GM21786 (cell line): ENCODE measurements at regions not wholly inside any gene's neighbourhood (a gene's known extent, or its start where the extent isn't known, plus 50 kb on each side); places are given as distances from the start of the nearest gene placed in this dataset.
"Not testable (repeated sequence)": the region's sequence is repeated elsewhere in the genome, so short reads cannot be mapped to it uniquely, and the experiment has no call there.

ENCODE experiments used
- ATAC-seq: cut with Tn5 transposase; IDR thresholded peaks from one replicate; pipeline ENCODE4 v1.9.1; 2021; ENCODE audit not compliant: unreplicated experiment

- ATAC-seq, result no peak
These were observed 231.8 kb upstream of the FOXP2 start for GRCh38 chr7:114182837-114183236.

DNA sequence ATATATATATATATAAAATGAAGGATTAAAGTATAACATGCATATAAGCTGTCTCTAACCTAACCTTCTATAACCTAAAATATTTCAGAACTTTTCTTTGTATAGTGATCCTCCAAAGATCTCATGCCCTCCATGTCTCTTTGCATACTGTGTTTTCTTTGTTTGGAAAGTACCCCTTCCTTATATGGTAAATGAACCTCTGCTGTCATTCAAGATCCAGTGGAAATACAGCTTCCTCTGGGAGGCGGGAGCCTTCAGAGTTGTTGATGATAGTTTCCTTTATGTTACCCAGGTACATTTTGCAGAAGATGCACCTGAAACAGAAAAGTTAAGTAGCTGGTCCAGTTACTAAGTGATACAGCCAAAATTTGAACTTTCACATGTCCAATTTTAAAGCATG is 233.3 kb upstream of the FOXP2 start:
- ATAC-seq, result no peak

DNA sequence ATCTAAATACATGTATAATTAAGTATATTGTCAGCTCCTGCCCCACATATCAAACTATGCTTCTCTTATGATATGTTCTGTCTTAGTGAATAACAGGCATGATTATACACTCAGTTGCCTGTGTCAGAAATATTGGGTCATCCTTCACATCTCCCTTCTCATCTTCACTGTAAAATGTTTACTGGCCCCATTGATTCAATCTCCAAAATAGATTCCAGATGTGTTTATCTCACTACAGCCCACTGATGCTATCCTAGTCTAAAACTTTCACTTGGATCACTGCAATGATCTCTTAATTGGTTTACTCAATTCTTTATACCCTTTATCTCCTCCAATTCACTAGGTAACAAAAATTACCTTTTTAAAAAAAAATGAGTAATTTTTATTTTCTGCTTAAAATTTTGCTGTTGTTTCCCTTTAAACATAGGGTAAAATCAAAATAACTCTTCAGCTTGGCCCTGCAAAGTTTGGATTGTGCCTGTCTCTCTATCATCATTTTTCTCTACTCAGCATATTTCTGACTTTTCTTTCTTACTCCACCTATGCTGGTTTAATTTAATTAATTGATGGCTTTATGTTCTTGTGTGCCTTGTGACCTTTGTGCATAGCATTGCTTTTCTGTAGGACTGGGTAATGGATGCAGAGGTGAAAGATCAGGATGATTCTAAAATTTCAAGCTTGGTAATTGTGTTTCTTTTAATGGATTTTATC is 233.9 kb upstream of the FOXP2 start:
- no peak for ATAC-seq

GRCh38 chr7:114175125-114175524 is 239.5 kb upstream of the FOXP2 start:
- ATAC-seq, result no peak

GRCh38 chr7:114173170-114173890 is 241.3 kb upstream of the FOXP2 start:
- no peak for ATAC-seq

DNA sequence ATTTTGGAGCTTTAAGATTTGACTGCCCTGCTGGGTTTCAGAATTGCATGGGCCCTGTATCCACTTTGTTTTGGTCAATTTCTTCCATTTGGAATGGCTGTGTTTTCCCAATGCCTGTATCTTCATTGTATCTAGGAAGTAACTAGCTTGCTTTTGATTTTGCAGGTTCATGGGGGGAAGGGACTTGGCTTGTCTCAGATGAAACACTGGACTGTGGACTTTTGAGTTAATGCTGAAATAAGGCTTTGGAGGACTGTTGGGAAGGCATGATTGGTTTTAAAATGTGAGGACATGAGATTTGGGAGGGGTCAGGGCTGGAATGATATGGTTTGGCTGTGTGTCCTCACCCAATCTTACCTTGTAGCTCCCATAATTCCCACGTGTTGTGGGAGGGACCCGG is 245.2 kb upstream of the FOXP2 start:
- not testable (repeated sequence) for ATAC-seq

- ATAC-seq, result no peak
These were observed 242.1 kb upstream of the PPP1R3A start for GRCh38 chr7:114160925-114161324.

DNA sequence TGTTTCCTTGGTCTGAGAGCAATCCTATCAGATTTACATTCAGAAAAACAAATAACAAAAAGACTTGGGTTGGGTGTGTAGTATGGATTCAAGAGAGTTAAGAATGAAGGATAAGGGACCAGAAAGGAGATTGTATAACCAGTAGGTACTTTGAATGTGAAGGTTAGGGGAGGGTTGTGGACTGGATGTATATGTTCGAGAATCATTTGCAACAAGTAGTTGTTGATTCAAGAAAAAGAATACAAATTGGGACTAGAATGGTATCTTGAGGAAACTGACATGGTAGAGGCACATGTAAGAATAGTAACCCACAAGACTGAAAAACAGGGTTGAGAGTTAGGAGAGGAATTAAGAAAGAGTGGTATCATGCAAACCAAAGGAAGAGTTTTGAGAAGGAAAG is 240.0 kb upstream of the PPP1R3A start:
- no peak for ATAC-seq

GRCh38 chr7:114158275-114158674 is 239.5 kb upstream of the PPP1R3A start:
- no peak for ATAC-seq

DNA sequence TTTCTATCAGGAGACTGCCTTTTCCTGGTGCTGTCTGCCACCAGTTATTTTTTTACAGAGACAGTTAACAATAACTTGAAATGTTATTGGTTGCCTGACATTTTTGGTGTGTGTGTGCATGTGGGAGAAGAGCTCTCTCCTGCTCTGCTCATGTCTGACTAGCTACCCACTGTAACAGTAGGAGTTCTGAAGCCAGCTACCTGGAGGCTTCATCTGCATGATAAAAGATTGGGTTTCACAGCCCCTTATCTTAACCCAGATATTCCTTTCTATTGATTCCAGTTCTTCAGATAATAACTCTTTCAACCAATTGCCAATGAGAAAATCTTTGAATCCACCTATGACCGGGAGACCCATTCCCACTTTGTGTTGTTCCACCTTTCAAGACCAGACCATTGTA is 237.4 kb upstream of the PPP1R3A start:
- ATAC-seq, result no peak

GRCh38 chr7:114155116-114156110 is 236.6 kb upstream of the PPP1R3A start:
- no peak for ATAC-seq

DNA sequence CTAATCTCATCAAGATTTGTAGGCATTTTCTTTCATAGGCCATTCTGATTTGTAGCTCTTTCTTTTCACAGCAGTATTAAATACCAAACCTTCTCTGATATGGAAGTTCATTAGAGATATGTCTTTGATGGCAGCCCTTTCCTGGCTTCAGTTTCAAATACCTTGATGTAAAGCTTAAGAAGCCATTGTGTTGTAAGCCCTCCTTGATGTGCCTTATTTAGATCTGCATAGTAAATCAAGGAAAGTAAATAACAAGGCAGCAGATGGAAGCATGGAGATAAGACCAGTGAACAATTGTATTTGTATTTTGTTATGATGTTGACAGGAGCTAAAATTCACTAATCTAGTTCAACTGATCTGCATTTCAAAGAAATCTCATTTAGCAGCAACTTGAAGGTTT is 234.9 kb upstream of the PPP1R3A start:
- ATAC-seq, result no peak

- no peak for ATAC-seq
These were observed 233.6 kb upstream of the PPP1R3A start for GRCh38 chr7:114152314-114152938.

- no peak for ATAC-seq
These were observed 233.0 kb upstream of the PPP1R3A start for GRCh38 chr7:114151777-114152176.

GRCh38 chr7:114150689-114151088 is 231.9 kb upstream of the PPP1R3A start:
- no peak for ATAC-seq

DNA sequence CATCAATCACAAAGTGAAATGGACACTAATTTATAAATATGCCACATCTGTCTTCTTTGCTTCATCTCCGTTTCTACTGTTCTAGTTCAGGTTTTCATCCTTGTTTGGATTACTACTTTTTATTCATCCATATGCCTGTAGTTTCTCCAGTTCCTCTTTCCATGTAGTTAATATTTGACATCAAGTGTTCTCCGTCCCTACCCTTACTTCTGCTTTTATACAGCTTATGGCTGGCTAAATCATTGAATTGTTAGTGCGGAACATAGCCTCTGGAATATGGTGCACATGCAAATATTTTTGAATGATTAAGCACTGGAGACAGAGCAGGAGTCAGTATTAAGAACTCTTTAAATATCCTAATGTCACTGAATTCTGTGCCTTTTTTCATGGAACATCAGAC is 230.0 kb upstream of the PPP1R3A start:
- ATAC-seq, result no peak

GRCh38 chr7:114141415-114141814 is 222.6 kb upstream of the PPP1R3A start:
- ATAC-seq, result no peak

- no peak for ATAC-seq
These were observed 221.8 kb upstream of the PPP1R3A start for GRCh38 chr7:114140561-114140960.

DNA sequence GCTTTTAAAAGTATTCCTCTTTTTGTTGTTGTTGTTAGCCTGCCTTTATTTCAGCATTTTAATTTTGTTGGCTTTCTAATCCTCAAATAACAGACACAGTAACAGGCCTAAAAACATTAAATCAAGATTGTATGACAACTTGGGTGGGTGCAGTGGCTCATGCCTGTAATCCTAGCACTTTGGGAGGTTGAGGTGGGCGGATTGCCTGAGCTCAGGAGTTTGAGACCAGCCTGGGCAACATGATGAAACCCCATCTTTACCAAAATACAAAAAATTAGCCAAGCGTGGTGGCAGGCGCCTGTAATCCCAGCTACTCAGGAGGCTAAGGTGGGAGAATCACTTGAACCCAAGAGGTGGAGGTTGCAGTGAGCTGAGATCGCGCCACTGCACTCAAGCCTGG is 220.9 kb upstream of the PPP1R3A start:
- not testable (repeated sequence) for ATAC-seq

- ATAC-seq, result no peak
These were observed 219.8 kb upstream of the PPP1R3A start for GRCh38 chr7:114138587-114138986.

- ATAC-seq, result no peak
These were observed 214.9 kb upstream of the PPP1R3A start for GRCh38 chr7:114133717-114134116.
